Activated T-helper 17 cell treated with anti-CD3 and anti-CD28 coated beads, Interleukin-2, amount 50 U/mL, for 72 hours (primary cell): ENCODE measurements at regions not wholly inside any gene's neighbourhood (a gene's known extent, or its start where the extent isn't known, plus 50 kb on each side); places are given as distances from the start of the nearest gene placed in this dataset.
A peak's percentile ranks its signal among the peaks of the same experiment; 100 is the strongest.

Experiments used
- ATAC-seq: fragments of 150-1000 bp; cut with Tn5 transposase; replicated peaks from 2 replicates; pipeline ENCODE4 v1.10.0; 2021; ENCODE audit warnings: mild to moderate bottlenecking, moderate library complexity
- H3K27ac Mint-ChIP-seq: one replicate; pipeline ENCODE4 v1.8.0; 2022; ENCODE audit warnings: mixed read lengths
- H3K27me3 Mint-ChIP-seq: one replicate; pipeline ENCODE4 v1.8.0; 2022; ENCODE audit warnings: mixed read lengths
- H3K36me3 Mint-ChIP-seq: one replicate; pipeline ENCODE4 v1.8.0; 2022; ENCODE audit warnings: low read depth, mild to moderate bottlenecking, mixed read lengths
- H3K4me1 Mint-ChIP-seq: one replicate; pipeline ENCODE4 v1.8.0; 2022; ENCODE audit warnings: mixed read lengths
- H3K4me3 Mint-ChIP-seq: one replicate; pipeline ENCODE4 v1.8.0; 2022; ENCODE audit warnings: mild to moderate bottlenecking, mixed read lengths
- H3K9me3 Mint-ChIP-seq: one replicate; pipeline ENCODE4 v1.8.0; 2022; ENCODE audit warnings: mixed read lengths

- Mint-ChIP-seq H3K27ac (no peak overlapping the region), H3K36me3 (no peaks in the 10 kb centered on the region), H3K9me3 (no peaks in the 10 kb centered on the region), H3K4me3 (no peak overlapping the region), H3K4me1 (peaks cover 5% of the 10 kb centered on the region), H3K27me3 (no peaks in the 10 kb centered on the region)
- ATAC-seq = no peak
Measured at GRCh38 chr10:6964543-6964942, 384.5 kb upstream of the PRKCQ start.

- H3K27ac Mint-ChIP-seq = no peak overlapping the region
- no peaks in the 10 kb centered on the region for H3K9me3 Mint-ChIP-seq
- H3K27me3 Mint-ChIP-seq = no peaks in the 10 kb centered on the region
- no peak overlapping the region for H3K4me3 Mint-ChIP-seq
- ATAC-seq = no peak
- H3K4me1 Mint-ChIP-seq = peaks cover 5% of the 10 kb centered on the region
- no peaks in the 10 kb centered on the region for H3K36me3 Mint-ChIP-seq
Measured at GRCh38 chr10:6962576-6962975, 382.5 kb upstream of the PRKCQ start.

GRCh38 chr10:6958711-6959110 is 378.6 kb upstream of the PRKCQ start:
- Mint-ChIP-seq H3K4me3 (no peak overlapping the region), H3K27ac (no peak overlapping the region), H3K4me1 (peaks cover 5% of the 10 kb centered on the region), H3K27me3 (no peaks in the 10 kb centered on the region), H3K9me3 (no peaks in the 10 kb centered on the region), H3K36me3 (no peaks in the 10 kb centered on the region)
- no peak for ATAC-seq

- no peak overlapping the region for H3K27ac Mint-ChIP-seq
- H3K4me3 Mint-ChIP-seq = no peak overlapping the region
- H3K9me3 Mint-ChIP-seq = no peaks in the 10 kb centered on the region
- H3K4me1 Mint-ChIP-seq = peaks cover 5% of the 10 kb centered on the region
- ATAC-seq = no peak
- H3K27me3 Mint-ChIP-seq = no peaks in the 10 kb centered on the region
- H3K36me3 Mint-ChIP-seq = no peaks in the 10 kb centered on the region
Measured at GRCh38 chr10:6958254-6958653, 378.2 kb upstream of the PRKCQ start.

- no peak overlapping the region for H3K4me3 Mint-ChIP-seq
- H3K27ac Mint-ChIP-seq = no peak overlapping the region
- no peaks in the 10 kb centered on the region for H3K36me3 Mint-ChIP-seq
- H3K27me3 Mint-ChIP-seq = no peaks in the 10 kb centered on the region
- no peak for ATAC-seq
- H3K9me3 Mint-ChIP-seq = no peaks in the 10 kb centered on the region
- peaks cover 3% of the 10 kb centered on the region for H3K4me1 Mint-ChIP-seq
Measured at GRCh38 chr10:6957851-6958250, 377.8 kb upstream of the PRKCQ start.

GRCh38 chr10:6956562-6956961 is 376.5 kb upstream of the PRKCQ start:
- Mint-ChIP-seq H3K36me3 (no peaks in the 10 kb centered on the region), H3K27ac (no peak overlapping the region), H3K4me3 (no peak overlapping the region), H3K9me3 (no peaks in the 10 kb centered on the region), H3K4me1 (no peaks in the 10 kb centered on the region), H3K27me3 (no peaks in the 10 kb centered on the region)
- no peak for ATAC-seq

GRCh38 chr10:6953271-6953801 is 373.3 kb upstream of the PRKCQ start:
- Mint-ChIP-seq H3K9me3 (peaks cover 4% of the 10 kb centered on the region), H3K36me3 (no peaks in the 10 kb centered on the region), H3K4me3 (no peak overlapping the region), H3K27me3 (no peaks in the 10 kb centered on the region), H3K27ac (no peak overlapping the region), H3K4me1 (peaks cover 6% of the 10 kb centered on the region)
- ATAC-seq = no peak

GRCh38 chr10:6951732-6952131 is 371.7 kb upstream of the PRKCQ start:
- no peak for ATAC-seq
- peaks cover 4% of the 10 kb centered on the region for H3K9me3 Mint-ChIP-seq
- no peak overlapping the region for H3K27ac Mint-ChIP-seq
- H3K27me3 Mint-ChIP-seq = no peaks in the 10 kb centered on the region
- H3K36me3 Mint-ChIP-seq = no peaks in the 10 kb centered on the region
- no peak overlapping the region for H3K4me3 Mint-ChIP-seq
- peaks cover 6% of the 10 kb centered on the region for H3K4me1 Mint-ChIP-seq

- Mint-ChIP-seq H3K36me3 (no peaks in the 10 kb centered on the region), H3K27ac (no peak overlapping the region), H3K4me1 (peaks cover 6% of the 10 kb centered on the region), H3K4me3 (no peak overlapping the region), H3K27me3 (no peaks in the 10 kb centered on the region), H3K9me3 (peaks cover 4% of the 10 kb centered on the region)
- peak; percentile 48 for ATAC-seq
Measured at GRCh38 chr10:6950133-6950532, 370.1 kb upstream of the PRKCQ start.

GRCh38 chr10:6944436-6944835 is 364.4 kb upstream of the PRKCQ start:
- ATAC-seq = no peak
- peaks cover 7% of the 10 kb centered on the region for H3K27me3 Mint-ChIP-seq
- no peaks in the 10 kb centered on the region for H3K4me1 Mint-ChIP-seq
- H3K36me3 Mint-ChIP-seq = no peaks in the 10 kb centered on the region
- no peaks in the 10 kb centered on the region for H3K9me3 Mint-ChIP-seq
- H3K4me3 Mint-ChIP-seq = no peak overlapping the region
- H3K27ac Mint-ChIP-seq = no peak overlapping the region

- H3K36me3 Mint-ChIP-seq = no peaks in the 10 kb centered on the region
- no peak for ATAC-seq
- no peak overlapping the region for H3K4me3 Mint-ChIP-seq
- no peaks in the 10 kb centered on the region for H3K4me1 Mint-ChIP-seq
- H3K27me3 Mint-ChIP-seq = peaks cover 7% of the 10 kb centered on the region
- H3K9me3 Mint-ChIP-seq = peaks cover 3% of the 10 kb centered on the region
- H3K27ac Mint-ChIP-seq = no peak overlapping the region
Measured at GRCh38 chr10:6938384-6938783, 358.3 kb upstream of the PRKCQ start.

GRCh38 chr10:6936931-6937330 is 356.9 kb upstream of the PRKCQ start:
- no peaks in the 10 kb centered on the region for H3K4me1 Mint-ChIP-seq
- no peak overlapping the region for H3K27ac Mint-ChIP-seq
- ATAC-seq = no peak
- peaks cover 7% of the 10 kb centered on the region for H3K27me3 Mint-ChIP-seq
- no peak overlapping the region for H3K4me3 Mint-ChIP-seq
- peaks cover 3% of the 10 kb centered on the region for H3K9me3 Mint-ChIP-seq
- H3K36me3 Mint-ChIP-seq = no peaks in the 10 kb centered on the region

- Mint-ChIP-seq H3K36me3 (no peaks in the 10 kb centered on the region), H3K4me1 (peaks cover 36% of the 10 kb centered on the region), H3K27ac (no peak overlapping the region), H3K9me3 (no peaks in the 10 kb centered on the region), H3K27me3 (no peaks in the 10 kb centered on the region), H3K4me3 (no peak overlapping the region)
- no peak for ATAC-seq
Measured at GRCh38 chr10:6929148-6929830, 349.2 kb upstream of the PRKCQ start.

GRCh38 chr10:6928586-6928985 is 348.5 kb upstream of the PRKCQ start:
- Mint-ChIP-seq H3K4me1 (peaks cover 41% of the 10 kb centered on the region), H3K36me3 (no peaks in the 10 kb centered on the region), H3K27ac (peak overlapping the region; percentile 91), H3K27me3 (no peaks in the 10 kb centered on the region), H3K9me3 (no peaks in the 10 kb centered on the region), H3K4me3 (peak overlapping the region; percentile 84)
- ATAC-seq = no peak

- Mint-ChIP-seq H3K36me3 (no peaks in the 10 kb centered on the region), H3K4me1 (peaks cover 41% of the 10 kb centered on the region), H3K4me3 (peak overlapping the region; percentile 84), H3K9me3 (no peaks in the 10 kb centered on the region), H3K27me3 (no peaks in the 10 kb centered on the region), H3K27ac (peak overlapping the region; percentile 84)
- ATAC-seq = no peak
Measured at GRCh38 chr10:6926971-6927370, 346.9 kb upstream of the PRKCQ start.
